ENCODE measurements at regions not wholly inside any gene's neighbourhood (a gene's known extent, or its start where the extent isn't known, plus 50 kb on each side); places are given as distances from the start of the nearest gene placed in this dataset.

GRCh38 chr3:194070634-194071409, 65.1 kb upstream of the HES1 start:
- no TSS peak for BruUV-seq (replicated peaks)
- H3K4me1 Mint-ChIP-seq (ENCODE audit: low read depth, unreplicated experiment) = peaks cover 40% of the 10 kb centered on the region
- TF ChIP-seq CTCF (IDR thresholded peaks at IDR 0.05; ENCODE audit: unreplicated experiment) = no peak
- intact Hi-C loops (cut with micrococcal nuclease; ENCODE audit: unreplicated experiment) = loop anchor here (5.0 kb wide), 1 partner anchor 229 kb away; no protein-coding TSS in a partner anchor
- peaks cover 18% of the 10 kb centered on the region for H3K36me3 Mint-ChIP-seq (ENCODE audit: insufficient read depth, unreplicated experiment)
- CTCF ChIA-PET = interaction anchor here (0.6 to 1.3 kb wide), 6 partner anchors 12 to 245 kb away, joined by 3 to 5 read pairs (median 4); no protein-coding TSS in a partner anchor
- peak overlapping the region; percentile 72 for H3K4me3 Mint-ChIP-seq (ENCODE audit: low read depth, unreplicated experiment)
- H3K27me3 Mint-ChIP-seq (ENCODE audit: unreplicated experiment) = no peaks in the 10 kb centered on the region
- peaks cover 19% of the 10 kb centered on the region for H3K9me3 Mint-ChIP-seq (ENCODE audit: low read depth, unreplicated experiment)
- H3K27ac Mint-ChIP-seq (ENCODE audit: unreplicated experiment) = peak overlapping the region; percentile 65
- DNase-seq = peak; percentile 91

GRCh38 chr3:194072097-194072428, 63.9 kb upstream of the HES1 start:
- Mint-ChIP-seq H3K4me3 (ENCODE audit: low read depth, unreplicated experiment) (no peak overlapping the region), H3K9me3 (ENCODE audit: low read depth, unreplicated experiment) (peaks cover 17% of the 10 kb centered on the region), H3K4me1 (ENCODE audit: low read depth, unreplicated experiment) (peaks cover 49% of the 10 kb centered on the region), H3K27me3 (ENCODE audit: unreplicated experiment) (no peaks in the 10 kb centered on the region), H3K27ac (ENCODE audit: unreplicated experiment) (peak overlapping the region; percentile 4), H3K36me3 (ENCODE audit: insufficient read depth, unreplicated experiment) (peaks cover 21% of the 10 kb centered on the region)
- CTCF ChIA-PET = no interaction called here
- no TSS peak for BruUV-seq (replicated peaks)
- TF ChIP-seq CTCF (IDR thresholded peaks at IDR 0.05; ENCODE audit: unreplicated experiment) = no peak
- intact Hi-C loops (cut with micrococcal nuclease; ENCODE audit: unreplicated experiment) = loop anchor here (2.0 to 5.0 kb wide), 2 partner anchors 59 to 230 kb away; no protein-coding TSS in a partner anchor
- DNase-seq = no peak

GRCh38 chr3:194072691-194073279, 63.2 kb upstream of the HES1 start:
- H3K4me1 Mint-ChIP-seq (ENCODE audit: low read depth, unreplicated experiment) = peaks cover 56% of the 10 kb centered on the region
- DNase-seq = no peak
- intact Hi-C loops (cut with micrococcal nuclease; ENCODE audit: unreplicated experiment) = loop anchor here (2.0 to 5.0 kb wide), 2 partner anchors 58 to 230 kb away; no protein-coding TSS in a partner anchor
- no TSS peak for BruUV-seq (replicated peaks)
- no peak overlapping the region for H3K4me3 Mint-ChIP-seq (ENCODE audit: low read depth, unreplicated experiment)
- peak overlapping the region; percentile 4 for H3K27ac Mint-ChIP-seq (ENCODE audit: unreplicated experiment)
- H3K27me3 Mint-ChIP-seq (ENCODE audit: unreplicated experiment) = no peaks in the 10 kb centered on the region
- peaks cover 10% of the 10 kb centered on the region for H3K9me3 Mint-ChIP-seq (ENCODE audit: low read depth, unreplicated experiment)
- CTCF ChIA-PET = no interaction called here
- no peak for TF ChIP-seq CTCF (IDR thresholded peaks at IDR 0.05; ENCODE audit: unreplicated experiment)
- peaks cover 21% of the 10 kb centered on the region for H3K36me3 Mint-ChIP-seq (ENCODE audit: insufficient read depth, unreplicated experiment)

- Mint-ChIP-seq H3K4me1 (ENCODE audit: low read depth, unreplicated experiment) (peaks cover 66% of the 10 kb centered on the region), H3K27me3 (ENCODE audit: unreplicated experiment) (no peaks in the 10 kb centered on the region)
- BruUV-seq (replicated peaks) = no TSS peak
Measured at GRCh38 chr3:194073926-194074325, 62.0 kb upstream of the HES1 start.

More at GRCh38 chr3:194073926-194074325, 62.0 kb upstream of the HES1 start:
- no peak for DNase-seq
- Mint-ChIP-seq H3K9me3 (ENCODE audit: low read depth, unreplicated experiment) (peaks cover 7% of the 10 kb centered on the region), H3K27ac (ENCODE audit: unreplicated experiment) (no peak overlapping the region), H3K4me3 (ENCODE audit: low read depth, unreplicated experiment) (no peak overlapping the region), H3K36me3 (ENCODE audit: insufficient read depth, unreplicated experiment) (peaks cover 21% of the 10 kb centered on the region)
- CTCF ChIA-PET = interaction anchor here (0.6 kb wide), 1 partner anchor 9 kb away, joined by 3 read pairs; no protein-coding TSS in a partner anchor
- TF ChIP-seq CTCF (IDR thresholded peaks at IDR 0.05; ENCODE audit: unreplicated experiment) = no peak
- intact Hi-C loops (cut with micrococcal nuclease; ENCODE audit: unreplicated experiment) = loop anchor here (2.0 to 5.0 kb wide), 2 partner anchors 57 to 232 kb away; no protein-coding TSS in a partner anchor

Data from Calu3 (cell line).